ENCODE measurements at regions not wholly inside any gene's neighbourhood (a gene's known extent, or its start where the extent isn't known, plus 50 kb on each side); places are given as distances from the start of the nearest gene placed in this dataset.
"Not testable (repeated sequence)": the region's sequence is repeated elsewhere in the genome, so short reads cannot be mapped to it uniquely, and the experiment has no call there.

- intact Hi-C loops (cut with micrococcal nuclease) = no loop called here
- no peak for DNase-seq
Observed at GRCh38 chr6:40166963-40167362, 232.7 kb upstream of the MOCS1 start.

GRCh38 chr6:40165036-40165709 is 230.9 kb upstream of the MOCS1 start:
- DNase-seq = no peak
- intact Hi-C loops (cut with micrococcal nuclease) = no loop called here
- ATAC-seq = no peak

More at GRCh38 chr6:40166963-40167362, 232.7 kb upstream of the MOCS1 start:
- ATAC-seq = no peak

- DNase-seq (no peak), ATAC-seq (no peak)
- intact Hi-C loops (cut with micrococcal nuclease) = no loop called here
Observed at GRCh38 chr6:40164345-40164755, 230.1 kb upstream of the MOCS1 start.

- ATAC-seq (no peak), DNase-seq (no peak)
- intact Hi-C loops (cut with micrococcal nuclease) = no loop called here
Observed at GRCh38 chr6:40163924-40164323, 229.7 kb upstream of the MOCS1 start.

- ATAC-seq (no peak), DNase-seq (no peak)
- intact Hi-C loops (cut with micrococcal nuclease) = no loop called here
Observed at GRCh38 chr6:40162074-40162473, 227.8 kb upstream of the MOCS1 start.

- no peak for DNase-seq
- intact Hi-C loops (cut with micrococcal nuclease) = no loop called here
- ATAC-seq = no peak
Observed at GRCh38 chr6:40160826-40161225, 226.6 kb upstream of the MOCS1 start.

- DNase-seq = no peak
- no peak for ATAC-seq
- intact Hi-C loops (cut with micrococcal nuclease) = no loop called here
Observed at GRCh38 chr6:40159865-40160264, 225.6 kb upstream of the MOCS1 start.

- no peak for DNase-seq
- intact Hi-C loops (cut with micrococcal nuclease) = no loop called here
- no peak for ATAC-seq
Observed at GRCh38 chr6:40152701-40153436, 218.6 kb upstream of the MOCS1 start.

GRCh38 chr6:40152196-40152595 is 217.9 kb upstream of the MOCS1 start:
- no peak for DNase-seq
- intact Hi-C loops (cut with micrococcal nuclease) = no loop called here
- ATAC-seq = no peak

- intact Hi-C loops (cut with micrococcal nuclease) = no loop called here
- no peak for ATAC-seq
- no peak for DNase-seq
Observed at GRCh38 chr6:40148882-40149573, 214.8 kb upstream of the MOCS1 start.

GRCh38 chr6:40146902-40147301 is 212.6 kb upstream of the MOCS1 start:
- intact Hi-C loops (cut with micrococcal nuclease) = no loop called here
- DNase-seq = no peak
- ATAC-seq = no peak

- intact Hi-C loops (cut with micrococcal nuclease) = no loop called here
- DNase-seq (no peak), ATAC-seq (no peak)
Observed at GRCh38 chr6:40139447-40139846, 205.2 kb upstream of the MOCS1 start.

- intact Hi-C loops (cut with micrococcal nuclease) = no loop called here
Observed at GRCh38 chr6:40138273-40138720, 204.0 kb upstream of the MOCS1 start.

GRCh38 chr6:40135491-40136072 is 201.3 kb upstream of the MOCS1 start:
- intact Hi-C loops (cut with micrococcal nuclease) = no loop called here
- DNase-seq (no peak), ATAC-seq (no peak)

More at GRCh38 chr6:40138273-40138720, 204.0 kb upstream of the MOCS1 start:
- ATAC-seq (no peak), DNase-seq (no peak)

GRCh38 chr6:40133981-40134380 is 199.7 kb upstream of the MOCS1 start:
- ATAC-seq; intact Hi-C loops (cut with micrococcal nuclease); DNase-seq: not testable (repeated sequence)

GRCh38 chr6:40131675-40132074 is 197.4 kb upstream of the MOCS1 start:
- ATAC-seq (no peak), DNase-seq (no peak)
- intact Hi-C loops (cut with micrococcal nuclease) = no loop called here

GRCh38 chr6:40128127-40128526 is 193.9 kb upstream of the MOCS1 start:
- DNase-seq = no peak
- intact Hi-C loops (cut with micrococcal nuclease) = no loop called here
- ATAC-seq = no peak

GRCh38 chr6:40125680-40126394 is 191.6 kb upstream of the MOCS1 start:
- ATAC-seq = no peak
- intact Hi-C loops (cut with micrococcal nuclease) = no loop called here
- DNase-seq = no peak

GRCh38 chr6:40124924-40125323 is 190.7 kb upstream of the MOCS1 start:
- no peak for ATAC-seq
- no peak for DNase-seq
- intact Hi-C loops (cut with micrococcal nuclease) = no loop called here
